Neural crest cell (in vitro differentiated cells): ENCODE measurements at regions not wholly inside any gene's neighbourhood (a gene's known extent, or its start where the extent isn't known, plus 50 kb on each side); places are given as distances from the start of the nearest gene placed in this dataset.
A peak's percentile ranks its signal among the peaks of the same experiment; 100 is the strongest.
"Not testable (repeated sequence)": the region's sequence is repeated elsewhere in the genome, so short reads cannot be mapped to it uniquely, and the experiment has no call there.

ENCODE experiments used
- DNase-seq: peaks from one replicate; pipeline ENCODE4 v3.0.0; 2021; ENCODE audit warnings: low read depth, mixed read lengths, low spot score
- H3K27ac Mint-ChIP-seq: one replicate; pipeline ENCODE4 v1.8.0; 2021; ENCODE audit warnings: mild to moderate bottlenecking, mixed read lengths; ENCODE audit not compliant: unreplicated experiment
- H3K27me3 Mint-ChIP-seq: 2 replicates; pipeline ENCODE4 v1.8.0; 2021; ENCODE audit warnings: low read depth, mild to moderate bottlenecking, mixed read lengths
- H3K36me3 Mint-ChIP-seq: 2 replicates; pipeline ENCODE4 v1.8.0; 2021; ENCODE audit warnings: low read depth, mild to moderate bottlenecking, mixed read lengths
- H3K4me1 Mint-ChIP-seq: 2 replicates; pipeline ENCODE4 v1.8.0; 2021; ENCODE audit warnings: mixed read lengths
- H3K4me3 Mint-ChIP-seq: one replicate; pipeline ENCODE4 v1.8.0; 2021; ENCODE audit warnings: mild to moderate bottlenecking, mixed read lengths
- H3K9me3 Mint-ChIP-seq: 2 replicates; pipeline ENCODE4 v1.8.0; 2021; ENCODE audit warnings: mixed read lengths
- CTCF ChIP-seq: fragments of 200-600 bp; sonication (generic); conservative IDR thresholded peaks from 2 replicates; pipeline ENCODE4 v1.5.0; 2021; ENCODE audit warnings: antibody characterized with exemption, mild to moderate bottlenecking

GRCh38 chr11:37849706-37850105 is 1251.7 kb upstream of the RAG2 start:
- peaks cover 8% of the 10 kb centered on the region for H3K4me1 Mint-ChIP-seq
- H3K27me3 Mint-ChIP-seq = no peaks in the 10 kb centered on the region
- no peaks in the 10 kb centered on the region for H3K36me3 Mint-ChIP-seq
- no peak overlapping the region for H3K4me3 Mint-ChIP-seq
- DNase-seq = no peak
- TF ChIP-seq CTCF = no peak
- H3K27ac Mint-ChIP-seq = no peak overlapping the region
- no peaks in the 10 kb centered on the region for H3K9me3 Mint-ChIP-seq

GRCh38 chr11:37843603-37844002 is 1245.6 kb upstream of the RAG2 start:
- Mint-ChIP-seq H3K4me3 (no peak overlapping the region), H3K9me3 (no peaks in the 10 kb centered on the region), H3K27ac (no peak overlapping the region), H3K4me1 (no peaks in the 10 kb centered on the region), H3K27me3 (no peaks in the 10 kb centered on the region), H3K36me3 (no peaks in the 10 kb centered on the region)
- no peak for TF ChIP-seq CTCF
- no peak for DNase-seq

- H3K4me1 Mint-ChIP-seq = no peaks in the 10 kb centered on the region
- no peak for TF ChIP-seq CTCF
- no peak overlapping the region for H3K4me3 Mint-ChIP-seq
- H3K9me3 Mint-ChIP-seq = no peaks in the 10 kb centered on the region
- DNase-seq = no peak
- no peak overlapping the region for H3K27ac Mint-ChIP-seq
- no peaks in the 10 kb centered on the region for H3K27me3 Mint-ChIP-seq
- H3K36me3 Mint-ChIP-seq = no peaks in the 10 kb centered on the region
These were observed 1243.0 kb upstream of the RAG2 start for GRCh38 chr11:37841016-37841415.

GRCh38 chr11:37840345-37840744 is 1242.3 kb upstream of the RAG2 start:
- H3K9me3 Mint-ChIP-seq, H3K27me3 Mint-ChIP-seq, H3K4me3 Mint-ChIP-seq, DNase-seq, H3K36me3 Mint-ChIP-seq, H3K4me1 Mint-ChIP-seq, H3K27ac Mint-ChIP-seq: not testable (repeated sequence)

- H3K9me3 Mint-ChIP-seq = no peaks in the 10 kb centered on the region
These were observed 1232.5 kb upstream of the RAG2 start for GRCh38 chr11:37830529-37830928.

GRCh38 chr11:37817727-37818270 is 1219.8 kb upstream of the RAG2 start:
- Mint-ChIP-seq H3K36me3 (no peaks in the 10 kb centered on the region), H3K27ac (peak overlapping the region; percentile 75), H3K27me3 (no peaks in the 10 kb centered on the region), H3K9me3 (peaks cover 6% of the 10 kb centered on the region), H3K4me1 (peaks cover 15% of the 10 kb centered on the region), H3K4me3 (no peak overlapping the region)
- no peak for TF ChIP-seq CTCF
- DNase-seq = no peak

More at GRCh38 chr11:37830529-37830928, 1232.5 kb upstream of the RAG2 start:
- no peak for DNase-seq
- Mint-ChIP-seq H3K4me1 (no peaks in the 10 kb centered on the region), H3K27ac (no peak overlapping the region), H3K27me3 (no peaks in the 10 kb centered on the region), H3K4me3 (no peak overlapping the region), H3K36me3 (no peaks in the 10 kb centered on the region)
- TF ChIP-seq CTCF = no peak
